Type B pancreatic cell (in vitro differentiated cells): ENCODE measurements at regions not wholly inside any gene's neighbourhood (a gene's known extent, or its start where the extent isn't known, plus 50 kb on each side); places are given as distances from the start of the nearest gene placed in this dataset.
"Not testable (repeated sequence)": the region's sequence is repeated elsewhere in the genome, so short reads cannot be mapped to it uniquely, and the experiment has no call there.

Experiments used
- DNase-seq: peaks from one replicate; pipeline ENCODE4 v3.0.0; 2021; ENCODE audit warnings: mixed read lengths; ENCODE audit not compliant: unreplicated experiment; ENCODE audit errors: extremely low spot score
- H3K27ac Mint-ChIP-seq: 2 replicates; pipeline ENCODE4 v1.8.0; 2021; ENCODE audit warnings: mild to moderate bottlenecking, mixed read lengths
- H3K27me3 Mint-ChIP-seq: 2 replicates; pipeline ENCODE4 v1.8.0; 2021; ENCODE audit warnings: mixed read lengths
- H3K36me3 Mint-ChIP-seq: 2 replicates; pipeline ENCODE4 v1.8.0; 2021; ENCODE audit warnings: mixed read lengths
- H3K4me1 Mint-ChIP-seq: one replicate; pipeline ENCODE4 v1.8.0; 2021; ENCODE audit warnings: mixed read lengths; ENCODE audit not compliant: unreplicated experiment
- H3K4me3 Mint-ChIP-seq: 2 replicates; pipeline ENCODE4 v1.8.0; 2021; ENCODE audit warnings: mild to moderate bottlenecking, mixed read lengths
- H3K9me3 Mint-ChIP-seq: 2 replicates; pipeline ENCODE4 v1.8.0; 2021; ENCODE audit warnings: mixed read lengths
- TF ChIP-seq, protein P1 (sequence below): fragments of 200-600 bp; sonication (generic); conservative IDR thresholded peaks from 2 replicates; pipeline ENCODE4 v1.5.0; 2021; ENCODE audit warnings: antibody characterized with exemption, mild to moderate bottlenecking

DNA sequence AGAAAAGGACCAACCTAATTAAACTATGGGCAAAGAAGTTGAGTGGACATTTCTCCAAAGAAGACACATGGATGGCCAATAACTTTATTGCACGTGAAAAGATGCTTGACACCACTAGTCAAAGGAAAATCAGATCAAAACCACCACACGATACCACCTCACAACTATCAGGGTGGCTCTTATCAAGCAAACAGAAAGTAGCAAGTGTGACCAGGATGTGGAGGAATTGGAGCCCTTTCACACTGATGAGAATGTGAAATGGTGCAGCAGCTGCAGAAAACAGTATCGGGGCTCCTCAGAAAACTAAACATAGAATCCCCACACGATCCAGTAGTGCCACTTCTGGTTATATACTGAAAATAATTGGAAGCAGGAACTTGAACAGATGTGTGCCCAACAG, 72.2 kb upstream of the ALKAL2 start:
- no peaks in the 10 kb centered on the region for H3K36me3 Mint-ChIP-seq
- peaks cover 3% of the 10 kb centered on the region for H3K27me3 Mint-ChIP-seq
- H3K27ac Mint-ChIP-seq = no peak overlapping the region
- DNase-seq = no peak
- H3K4me1 Mint-ChIP-seq = no peaks in the 10 kb centered on the region
- H3K9me3 Mint-ChIP-seq = no peaks in the 10 kb centered on the region
- TF ChIP-seq, protein P1, sequence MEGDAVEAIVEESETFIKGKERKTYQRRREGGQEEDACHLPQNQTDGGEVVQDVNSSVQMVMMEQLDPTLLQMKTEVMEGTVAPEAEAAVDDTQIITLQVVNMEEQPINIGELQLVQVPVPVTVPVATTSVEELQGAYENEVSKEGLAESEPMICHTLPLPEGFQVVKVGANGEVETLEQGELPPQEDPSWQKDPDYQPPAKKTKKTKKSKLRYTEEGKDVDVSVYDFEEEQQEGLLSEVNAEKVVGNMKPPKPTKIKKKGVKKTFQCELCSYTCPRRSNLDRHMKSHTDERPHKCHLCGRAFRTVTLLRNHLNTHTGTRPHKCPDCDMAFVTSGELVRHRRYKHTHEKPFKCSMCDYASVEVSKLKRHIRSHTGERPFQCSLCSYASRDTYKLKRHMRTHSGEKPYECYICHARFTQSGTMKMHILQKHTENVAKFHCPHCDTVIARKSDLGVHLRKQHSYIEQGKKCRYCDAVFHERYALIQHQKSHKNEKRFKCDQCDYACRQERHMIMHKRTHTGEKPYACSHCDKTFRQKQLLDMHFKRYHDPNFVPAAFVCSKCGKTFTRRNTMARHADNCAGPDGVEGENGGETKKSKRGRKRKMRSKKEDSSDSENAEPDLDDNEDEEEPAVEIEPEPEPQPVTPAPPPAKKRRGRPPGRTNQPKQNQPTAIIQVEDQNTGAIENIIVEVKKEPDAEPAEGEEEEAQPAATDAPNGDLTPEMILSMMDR = no peak
- H3K4me3 Mint-ChIP-seq = no peak overlapping the region

DNA sequence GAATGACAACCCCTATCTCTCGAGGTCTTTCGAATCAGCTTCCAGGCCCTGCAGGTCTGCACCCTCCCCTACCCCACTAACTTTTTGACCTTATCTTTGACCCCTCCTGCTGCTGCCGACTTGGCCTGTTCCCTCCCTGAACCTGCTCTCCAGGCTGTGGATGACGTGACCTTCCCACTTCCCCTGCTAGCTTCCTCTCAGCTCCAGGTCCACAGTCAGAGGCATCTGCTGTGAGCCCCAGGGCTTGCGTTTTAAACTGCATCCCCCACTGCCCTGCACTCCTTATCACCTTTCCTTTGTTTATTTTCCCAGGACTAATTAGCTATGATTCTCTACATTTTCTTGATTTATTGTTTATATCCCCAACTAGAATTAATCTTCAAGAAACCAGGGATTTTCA, 71.2 kb upstream of the ALKAL2 start:
- Mint-ChIP-seq H3K4me3 (no peak overlapping the region), H3K27ac (no peak overlapping the region), H3K27me3 (peaks cover 7% of the 10 kb centered on the region), H3K4me1 (no peaks in the 10 kb centered on the region), H3K9me3 (no peaks in the 10 kb centered on the region), H3K36me3 (no peaks in the 10 kb centered on the region)
- TF ChIP-seq, protein P1 = no peak
- DNase-seq = no peak

DNA sequence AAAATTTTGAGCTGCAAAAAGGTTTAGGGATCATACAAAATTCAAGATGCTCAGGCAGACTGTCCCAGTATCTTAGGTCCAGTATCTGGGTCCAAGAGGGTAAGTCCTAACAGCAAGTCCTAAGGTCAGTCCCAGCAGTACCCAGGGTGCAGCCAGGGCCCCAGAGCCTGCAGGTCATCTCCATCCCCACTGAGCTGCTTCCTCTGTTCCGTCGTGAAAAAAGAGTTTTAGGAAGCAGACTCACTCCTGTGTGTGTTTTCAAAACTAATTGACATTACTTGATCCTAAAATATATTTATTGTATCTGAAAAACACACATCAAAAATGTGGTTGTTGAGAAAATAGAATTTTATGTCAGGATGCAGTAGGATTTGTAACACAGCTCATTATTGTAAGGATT, 69.9 kb upstream of the ALKAL2 start:
- Mint-ChIP-seq H3K36me3 (no peaks in the 10 kb centered on the region), H3K9me3 (no peaks in the 10 kb centered on the region), H3K27ac (no peak overlapping the region), H3K4me1 (no peaks in the 10 kb centered on the region), H3K27me3 (peaks cover 7% of the 10 kb centered on the region), H3K4me3 (no peak overlapping the region)
- TF ChIP-seq, protein P1 = no peak
- no peak for DNase-seq

DNA sequence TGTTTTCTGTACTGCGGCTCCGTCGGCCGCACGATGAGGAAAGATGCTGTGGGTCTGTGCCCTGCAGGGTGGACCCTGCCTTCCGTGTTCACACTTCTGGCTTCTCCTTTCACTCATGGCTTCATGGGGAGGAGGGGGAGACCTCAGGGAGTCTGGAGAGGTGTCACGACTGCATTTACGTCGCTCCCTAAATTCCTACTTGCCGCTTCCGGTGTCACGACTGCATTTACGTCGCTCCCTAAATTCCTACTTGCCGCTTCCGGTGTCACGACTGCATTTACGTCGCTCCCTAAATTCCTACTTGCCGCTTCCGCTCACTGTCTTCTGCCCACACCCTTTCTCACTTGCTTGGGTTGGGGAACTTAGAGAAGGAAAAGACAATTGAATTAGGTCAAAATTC, 68.4 kb upstream of the ALKAL2 start:
- not testable (repeated sequence) for H3K9me3 Mint-ChIP-seq, H3K4me1 Mint-ChIP-seq, H3K4me3 Mint-ChIP-seq, DNase-seq, H3K27me3 Mint-ChIP-seq, H3K27ac Mint-ChIP-seq, H3K36me3 Mint-ChIP-seq

DNA sequence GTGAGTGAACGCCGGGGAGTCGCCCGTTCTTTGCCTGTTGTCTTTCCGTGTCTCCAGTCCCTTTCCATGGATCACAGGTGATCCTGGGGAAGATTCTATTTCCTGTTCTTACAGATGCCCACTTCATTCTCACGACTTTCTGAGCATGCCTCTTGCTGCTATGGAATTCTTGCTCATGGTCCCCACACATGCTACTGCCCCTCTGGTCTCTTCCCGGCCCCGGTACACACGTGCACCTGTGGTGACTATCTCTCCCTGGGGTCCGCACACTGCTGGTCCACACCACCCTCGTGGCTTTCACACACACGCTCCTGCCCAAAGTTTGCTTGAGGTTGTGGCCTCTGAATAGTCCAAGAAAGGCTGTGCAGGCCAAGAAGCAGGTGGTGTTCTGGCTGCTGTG, 67.9 kb upstream of the ALKAL2 start:
- no peak for DNase-seq
- Mint-ChIP-seq H3K27ac (no peak overlapping the region), H3K9me3 (no peaks in the 10 kb centered on the region), H3K27me3 (peaks cover 7% of the 10 kb centered on the region), H3K4me1 (no peaks in the 10 kb centered on the region), H3K36me3 (no peaks in the 10 kb centered on the region), H3K4me3 (no peak overlapping the region)
- TF ChIP-seq, protein P1 = no peak

- Mint-ChIP-seq H3K4me1 (peaks cover 5% of the 10 kb centered on the region), H3K27ac (no peak overlapping the region), H3K9me3 (no peaks in the 10 kb centered on the region), H3K4me3 (no peak overlapping the region), H3K27me3 (peaks cover 4% of the 10 kb centered on the region), H3K36me3 (no peaks in the 10 kb centered on the region)
- TF ChIP-seq, protein P1 = no peak
- DNase-seq = no peak
Measured at GRCh38 chr2:352696-353095, 64.8 kb upstream of the ALKAL2 start.
